ENCODE measurements at regions not wholly inside any gene's neighbourhood (a gene's known extent, or its start where the extent isn't known, plus 50 kb on each side); places are given as distances from the start of the nearest gene placed in this dataset.

GRCh38 chr6:114407426-114408035 lies 64.7 kb upstream of the HS3ST5 start:
- Mint-ChIP-seq H3K36me3 (ENCODE audit: low read depth) (no peaks in the 10 kb centered on the region), H3K9me3 (no peaks in the 10 kb centered on the region), H3K27ac (ENCODE audit: unreplicated experiment) (no peak overlapping the region), H3K4me1 (no peaks in the 10 kb centered on the region), H3K4me3 (no peak overlapping the region), H3K27me3 (ENCODE audit: low read depth) (no peaks in the 10 kb centered on the region)
- DNase-seq (ENCODE audit: low read depth, low spot score) = no peak
- TF ChIP-seq CTCF (conservative IDR thresholded peaks at IDR 0.05) = no peak

- Mint-ChIP-seq H3K4me3 (no peak overlapping the region), H3K27ac (ENCODE audit: unreplicated experiment) (no peak overlapping the region), H3K4me1 (no peaks in the 10 kb centered on the region), H3K9me3 (no peaks in the 10 kb centered on the region), H3K27me3 (ENCODE audit: low read depth) (no peaks in the 10 kb centered on the region), H3K36me3 (ENCODE audit: low read depth) (no peaks in the 10 kb centered on the region)
- DNase-seq (ENCODE audit: low read depth, low spot score) = no peak
- no peak for TF ChIP-seq CTCF (conservative IDR thresholded peaks at IDR 0.05)
These were observed 61.6 kb upstream of the HS3ST5 start for GRCh38 chr6:114404339-114404955.

DNA sequence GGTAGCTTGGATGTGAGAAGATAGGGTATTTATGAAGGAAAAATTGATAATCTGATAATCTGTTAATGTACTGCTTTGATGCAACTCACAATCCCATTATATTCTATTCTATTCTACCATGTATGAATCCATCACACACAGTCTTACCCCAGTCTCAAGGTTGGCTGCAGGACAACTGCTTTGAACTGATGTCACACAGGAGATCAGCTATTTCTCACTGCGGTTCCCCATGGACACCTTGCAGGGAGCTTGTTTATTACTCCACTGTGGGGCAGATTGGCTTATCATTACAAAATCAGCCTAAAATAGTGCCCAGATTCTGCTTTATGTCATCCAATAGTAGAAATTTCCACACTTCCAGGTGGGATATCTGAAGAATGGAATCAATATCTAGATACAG lies 61.0 kb upstream of the HS3ST5 start:
- Mint-ChIP-seq H3K9me3 (no peaks in the 10 kb centered on the region), H3K27me3 (ENCODE audit: low read depth) (no peaks in the 10 kb centered on the region), H3K36me3 (ENCODE audit: low read depth) (no peaks in the 10 kb centered on the region), H3K27ac (ENCODE audit: unreplicated experiment) (no peak overlapping the region), H3K4me1 (no peaks in the 10 kb centered on the region), H3K4me3 (no peak overlapping the region)
- DNase-seq (ENCODE audit: low read depth, low spot score) = no peak
- no peak for TF ChIP-seq CTCF (conservative IDR thresholded peaks at IDR 0.05)

DNA sequence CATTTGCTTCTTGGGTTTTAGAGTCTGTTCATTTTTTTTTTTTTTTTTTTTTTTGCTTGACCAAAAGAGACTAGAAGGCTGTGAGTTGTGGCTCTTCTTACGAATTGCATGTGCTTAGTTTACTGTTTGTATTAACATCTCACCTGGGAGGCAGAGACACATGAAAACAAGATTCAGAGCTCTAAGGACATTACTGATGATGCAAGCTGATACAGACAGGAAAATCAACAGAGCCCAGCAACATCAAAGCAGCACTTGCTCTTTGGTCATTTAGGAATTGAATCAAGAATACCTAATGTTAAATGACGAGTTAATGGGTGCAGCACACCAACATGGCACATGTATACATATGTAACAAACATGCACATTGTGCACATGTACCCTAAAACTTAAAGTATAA lies 55.7 kb upstream of the HS3ST5 start:
- no peaks in the 10 kb centered on the region for H3K27me3 Mint-ChIP-seq (ENCODE audit: low read depth)
- no peak for TF ChIP-seq CTCF (conservative IDR thresholded peaks at IDR 0.05)
- no peaks in the 10 kb centered on the region for H3K9me3 Mint-ChIP-seq
- no peak overlapping the region for H3K27ac Mint-ChIP-seq (ENCODE audit: unreplicated experiment)
- no peak for DNase-seq (ENCODE audit: low read depth, low spot score)
- H3K4me1 Mint-ChIP-seq = no peaks in the 10 kb centered on the region
- no peak overlapping the region for H3K4me3 Mint-ChIP-seq
- no peaks in the 10 kb centered on the region for H3K36me3 Mint-ChIP-seq (ENCODE audit: low read depth)

Data from neural crest cell (in vitro differentiated cells).